Stimulated activated CD8-positive, alpha-beta memory T cell treated with anti-CD3 and anti-CD28 coated beads, Interleukin-2, amount 100 ng/mL, for 1 hour (primary cell): ENCODE measurements at regions not wholly inside any gene's neighbourhood (a gene's known extent, or its start where the extent isn't known, plus 50 kb on each side); places are given as distances from the start of the nearest gene placed in this dataset.
"Not testable (repeated sequence)": the region's sequence is repeated elsewhere in the genome, so short reads cannot be mapped to it uniquely, and the experiment has no call there.

Source experiments
- DNase-seq, 2 donors: peaks; one replicate each; pipeline ENCODE4 v3.0.0-alpha.2; 2020; ENCODE audit warnings: low read depth in 2 of 2

DNA sequence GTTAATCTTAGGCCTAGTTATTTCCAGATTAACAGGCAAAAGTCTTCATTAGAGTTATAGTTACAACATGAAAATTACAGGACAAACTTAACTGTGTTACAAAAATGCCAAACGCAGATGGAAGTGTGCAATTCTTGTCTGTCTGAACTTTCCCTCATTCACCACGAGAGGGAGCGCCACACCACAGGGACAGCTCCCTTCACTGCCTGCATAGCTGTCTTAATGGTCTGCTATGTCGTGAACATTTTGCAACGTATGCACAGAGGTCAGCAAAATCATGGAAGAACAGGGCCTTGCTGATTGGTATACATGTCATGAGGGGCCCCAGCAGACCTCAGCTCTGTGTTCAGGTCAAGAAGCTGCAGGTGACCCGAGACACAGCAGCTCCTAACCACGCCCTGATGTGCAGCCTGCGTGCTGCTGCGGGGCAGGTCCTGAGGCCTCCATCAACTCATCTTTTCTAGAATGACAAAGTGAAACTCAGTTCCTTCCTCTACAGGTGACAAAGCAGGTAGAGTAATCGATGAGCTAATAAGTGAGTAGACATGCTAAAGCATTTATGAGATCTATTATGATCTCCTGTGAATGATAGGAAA is 78.8 kb upstream of the ATP8B1 start:
- DNase-seq, result peak in 1 of 2 donors; percentile 28

GRCh38 chr18:57879924-57880323 is 76.8 kb upstream of the ATP8B1 start:
- not testable (repeated sequence) for DNase-seq

GRCh38 chr18:57869221-57869620 is 66.1 kb upstream of the ATP8B1 start:
- DNase-seq, result no peak

DNA sequence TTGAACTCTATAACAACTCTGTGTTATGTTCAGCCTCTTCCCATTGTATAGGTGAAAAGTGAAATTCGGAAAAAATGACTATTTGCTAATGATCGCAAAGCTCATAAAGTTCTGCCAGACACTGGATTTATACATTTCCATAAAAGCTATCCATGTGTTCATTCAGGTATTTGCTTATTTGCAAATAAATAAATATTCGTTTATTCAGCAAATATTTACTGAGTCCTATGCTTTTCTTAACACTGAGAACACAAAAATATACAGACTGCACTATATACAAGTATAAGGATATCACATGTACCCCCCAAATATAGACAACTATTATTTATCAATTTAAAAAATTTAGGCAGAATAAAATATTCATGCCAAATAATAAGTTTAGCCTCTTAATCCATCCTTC is 63.2 kb upstream of the ATP8B1 start:
- DNase-seq, result no peak

- no peak for DNase-seq
Observed at GRCh38 chr18:57864615-57865121, 61.6 kb upstream of the ATP8B1 start.

DNA sequence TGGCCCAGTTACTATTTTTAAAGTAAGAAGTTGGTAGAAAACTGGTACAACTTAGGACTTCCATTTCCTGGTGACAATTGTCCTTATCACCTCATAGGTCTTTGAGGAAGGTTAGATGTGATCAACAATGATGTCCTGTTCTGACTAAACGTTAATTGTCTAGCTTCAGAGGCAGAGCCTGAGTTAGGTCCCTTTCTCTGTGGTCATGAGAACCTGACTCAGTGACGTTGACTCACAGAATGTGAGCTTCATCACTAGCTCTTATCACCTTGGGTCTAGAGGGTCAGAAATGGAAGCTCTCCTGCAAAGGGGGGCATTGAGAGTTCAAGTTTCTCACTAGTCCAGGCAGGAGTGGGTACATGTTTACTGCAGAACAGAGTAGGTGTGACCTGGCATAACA is 60.6 kb upstream of the ATP8B1 start:
- no peak for DNase-seq

DNA sequence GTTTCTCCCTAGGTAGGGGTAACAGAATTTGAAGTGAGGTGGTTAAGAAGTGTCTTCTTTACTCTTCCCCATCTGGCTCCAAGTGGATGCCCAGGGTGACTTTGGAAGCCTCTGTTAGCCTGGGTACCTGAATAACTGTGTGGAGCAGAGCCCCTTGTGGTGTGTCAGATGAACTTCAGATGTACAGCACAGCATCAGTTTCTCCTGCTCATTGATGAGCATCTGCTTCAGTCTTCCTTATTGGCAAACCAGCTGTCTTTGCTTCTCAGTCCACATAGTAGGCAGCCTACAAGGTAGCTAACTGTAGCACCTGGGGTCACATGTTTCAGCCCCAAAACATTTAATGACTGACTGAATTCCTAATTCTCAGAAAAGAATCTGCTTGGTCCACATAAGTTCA is 56.2 kb upstream of the ATP8B1 start:
- no peak for DNase-seq

DNA sequence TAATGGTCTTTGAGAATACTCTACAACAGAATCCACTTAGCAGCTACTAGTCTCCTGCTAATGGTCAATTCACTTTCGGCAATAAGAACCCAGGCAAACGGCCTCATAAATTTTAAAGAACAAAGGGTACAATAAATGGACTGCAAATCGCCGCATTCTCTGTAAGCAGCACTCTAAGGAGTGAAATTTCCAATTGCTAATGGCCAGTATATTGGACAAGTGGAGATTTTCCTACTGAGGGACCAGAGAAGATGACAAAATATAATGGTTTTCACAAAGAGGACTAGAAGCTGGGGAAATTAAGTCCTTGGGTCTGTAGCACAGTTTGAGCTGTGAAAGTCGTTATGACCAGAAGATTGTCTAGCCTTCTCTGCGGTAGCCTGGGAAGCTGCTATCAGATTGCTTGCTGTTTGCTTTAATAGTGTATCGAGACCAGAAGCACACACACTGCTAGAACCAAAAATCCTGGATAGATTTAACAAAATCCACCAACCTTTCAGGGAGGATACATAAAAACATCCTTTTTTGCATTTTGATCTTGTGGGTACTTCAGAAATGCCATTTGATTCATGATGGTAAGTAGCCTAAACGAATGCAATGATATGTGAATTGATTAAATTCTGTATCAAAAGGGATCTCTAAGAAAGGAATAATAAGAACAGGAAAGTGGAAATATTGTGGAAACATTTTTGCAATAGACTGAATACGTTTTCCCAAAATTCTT is 53.6 kb upstream of the ATP8B1 start:
- DNase-seq, result no peak

DNA sequence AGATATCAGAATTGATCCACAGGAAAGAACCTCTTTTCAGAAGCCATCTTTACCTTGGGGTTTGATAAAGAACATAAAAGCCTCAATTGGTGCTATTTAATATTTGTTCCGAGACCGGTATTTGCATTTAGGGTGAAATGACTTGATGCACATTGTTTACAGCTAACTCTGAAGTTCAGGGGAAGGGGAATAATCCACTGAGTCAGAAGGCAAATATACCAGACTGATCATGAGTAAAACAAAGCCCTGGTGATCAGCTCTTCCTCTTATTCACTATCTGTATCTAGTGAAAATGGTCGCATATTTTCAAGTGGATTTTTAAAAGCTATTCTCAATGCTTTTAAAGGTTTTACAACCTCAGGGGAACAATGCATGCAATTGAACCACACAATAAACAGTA is 53.0 kb upstream of the ATP8B1 start:
- DNase-seq, result no peak

- no peak for DNase-seq
Observed at GRCh38 chr18:57855551-57855950, 52.4 kb upstream of the ATP8B1 start.

DNA sequence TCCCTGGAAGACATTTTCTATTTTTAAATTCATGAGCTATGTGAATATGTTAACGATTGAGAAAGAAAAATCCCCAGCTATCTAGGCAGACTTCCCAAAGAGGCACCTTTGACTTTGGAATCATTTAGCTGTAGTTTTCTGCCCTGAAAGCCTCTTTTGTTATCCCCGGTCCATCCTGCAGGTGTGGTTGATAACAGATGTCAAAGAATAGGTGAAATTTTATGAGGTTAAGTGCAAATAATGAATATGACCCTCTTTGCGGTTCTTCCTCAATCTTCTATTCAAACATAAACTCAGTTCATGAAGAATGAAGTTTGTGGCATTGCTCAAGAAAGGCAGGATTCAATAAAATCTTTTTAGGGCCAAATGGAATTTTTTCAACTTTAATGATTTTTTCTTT is 51.6 kb upstream of the ATP8B1 start:
- DNase-seq, result no peak

GRCh38 chr18:57853864-57854263 is 50.7 kb upstream of the ATP8B1 start:
- no peak for DNase-seq

- DNase-seq, result no peak
Observed at GRCh38 chr18:57853133-57853532, 50.0 kb upstream of the ATP8B1 start.
